HG02623 (cell line): ENCODE measurements at regions not wholly inside any gene's neighbourhood (a gene's known extent, or its start where the extent isn't known, plus 50 kb on each side); places are given as distances from the start of the nearest gene placed in this dataset.

Source experiments
- ATAC-seq: cut with Tn5 transposase; IDR thresholded peaks from one replicate; pipeline ENCODE4 v1.9.1; 2021; ENCODE audit warnings: moderate library complexity; ENCODE audit not compliant: unreplicated experiment

DNA sequence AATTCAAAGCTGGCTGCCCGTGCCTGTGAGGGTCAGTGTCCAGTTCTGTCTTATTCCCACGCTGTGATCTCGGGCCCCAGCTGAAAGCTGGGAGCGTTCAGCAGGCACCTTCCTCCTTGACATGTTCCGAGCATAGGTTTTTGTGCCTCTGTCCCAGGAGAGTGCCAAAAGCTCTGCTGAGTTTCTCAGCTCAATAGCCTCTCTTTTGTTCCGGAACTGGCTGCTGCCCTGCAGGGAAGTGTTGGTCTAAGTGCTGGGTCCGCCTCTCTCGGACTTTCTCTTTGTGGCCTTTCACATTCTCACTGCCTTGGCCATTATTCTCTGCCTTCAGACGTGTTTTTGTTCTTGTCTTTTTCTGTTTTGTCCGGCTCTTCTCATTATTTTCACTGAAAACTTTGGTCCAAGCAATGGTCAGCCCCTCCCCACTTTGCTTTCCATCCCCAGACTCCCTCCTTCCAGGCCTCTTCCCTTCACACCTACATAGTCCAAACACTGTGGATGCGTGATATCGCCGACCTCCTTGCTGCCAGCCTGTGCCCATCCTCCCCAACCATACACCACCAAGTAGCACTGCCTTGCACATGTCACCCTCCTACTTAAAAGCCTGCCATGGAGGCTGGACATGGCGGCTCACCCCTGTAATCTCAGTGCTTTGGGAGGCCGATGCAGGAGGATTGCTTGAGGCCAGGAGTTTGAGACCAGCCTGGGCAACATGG lies 233.8 kb downstream of the RHOU start:
- no peak for ATAC-seq

DNA sequence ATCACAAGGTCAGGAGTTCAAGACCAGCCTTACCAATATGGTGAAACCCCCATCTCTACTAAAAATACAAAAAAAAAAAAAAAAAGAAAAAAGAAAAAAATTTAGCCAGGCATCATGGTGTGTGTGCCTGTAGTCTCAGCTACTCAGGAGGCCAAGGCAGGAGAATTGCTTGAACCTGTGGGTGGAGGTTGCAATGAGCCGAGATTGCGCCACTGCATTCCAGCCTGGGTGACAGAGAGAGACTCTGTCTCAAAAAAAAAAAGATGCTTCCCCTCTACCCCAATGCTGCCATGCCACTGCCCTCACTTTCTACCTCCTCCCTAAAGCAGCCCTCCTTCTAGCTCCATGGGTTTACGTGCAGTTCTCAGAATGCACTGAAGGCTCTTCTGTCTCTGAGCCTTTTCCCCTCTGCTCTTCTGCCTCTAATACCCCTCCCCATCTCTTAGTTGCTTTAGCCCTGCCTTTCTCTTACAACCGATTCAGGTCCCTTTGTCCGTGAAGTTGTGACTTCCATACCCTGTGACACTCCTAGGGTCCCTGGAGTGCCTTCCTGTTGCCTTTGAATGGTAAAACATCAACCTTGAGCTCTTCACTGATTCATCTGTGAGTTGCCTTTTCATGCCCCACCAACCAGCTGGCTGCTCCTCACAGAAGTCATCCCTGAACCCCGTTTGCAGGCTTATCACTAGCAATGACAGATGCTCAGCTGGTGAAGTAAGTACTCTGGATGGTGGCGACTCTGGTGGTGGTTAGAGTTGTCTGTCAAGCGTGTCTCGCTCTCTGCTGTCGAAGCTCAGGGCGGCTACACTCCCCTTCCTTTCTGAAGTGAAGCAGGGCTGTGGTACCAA lies 234.9 kb downstream of the RHOU start:
- ATAC-seq, result no peak

DNA sequence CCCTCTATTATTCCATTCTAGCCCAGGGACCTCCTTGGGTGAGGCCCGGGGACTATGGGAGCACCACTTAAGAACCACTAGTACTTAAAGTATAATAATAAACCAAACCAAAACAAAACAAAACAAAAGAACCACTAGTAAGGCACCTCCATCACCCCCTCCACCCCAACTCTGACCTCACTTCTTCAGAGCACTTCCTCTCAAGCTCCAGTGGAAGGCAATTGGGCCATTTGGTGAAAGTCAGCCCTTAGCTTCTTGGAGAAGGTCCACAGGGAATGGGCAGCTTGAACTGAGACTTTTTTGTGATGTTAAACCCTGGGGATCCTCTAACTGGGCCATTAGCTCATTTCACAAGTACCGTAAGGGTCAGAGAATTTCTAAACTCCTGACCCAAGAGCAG lies 237.3 kb downstream of the RHOU start:
- ATAC-seq, result no peak

DNA sequence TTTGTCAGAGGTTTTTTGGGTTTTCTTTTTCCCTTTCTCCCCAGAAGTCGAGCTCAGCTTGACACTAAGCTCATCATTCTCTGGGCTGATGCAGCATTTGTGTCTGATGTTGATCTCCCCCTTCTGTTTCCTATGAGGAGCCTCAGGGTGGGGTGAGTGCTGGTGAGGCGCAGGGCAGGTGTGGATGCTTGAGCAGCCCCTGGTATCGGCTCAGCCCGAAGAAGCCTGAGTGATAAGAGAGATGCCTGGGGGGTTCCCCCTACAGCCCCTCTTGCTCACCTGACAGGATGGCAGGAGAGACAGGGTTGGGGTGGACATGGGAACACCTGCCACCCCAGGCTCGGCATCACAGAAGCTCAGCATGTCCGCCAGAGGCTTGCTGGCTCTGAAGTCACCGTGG lies 239.0 kb downstream of the RHOU start:
- no peak for ATAC-seq

DNA sequence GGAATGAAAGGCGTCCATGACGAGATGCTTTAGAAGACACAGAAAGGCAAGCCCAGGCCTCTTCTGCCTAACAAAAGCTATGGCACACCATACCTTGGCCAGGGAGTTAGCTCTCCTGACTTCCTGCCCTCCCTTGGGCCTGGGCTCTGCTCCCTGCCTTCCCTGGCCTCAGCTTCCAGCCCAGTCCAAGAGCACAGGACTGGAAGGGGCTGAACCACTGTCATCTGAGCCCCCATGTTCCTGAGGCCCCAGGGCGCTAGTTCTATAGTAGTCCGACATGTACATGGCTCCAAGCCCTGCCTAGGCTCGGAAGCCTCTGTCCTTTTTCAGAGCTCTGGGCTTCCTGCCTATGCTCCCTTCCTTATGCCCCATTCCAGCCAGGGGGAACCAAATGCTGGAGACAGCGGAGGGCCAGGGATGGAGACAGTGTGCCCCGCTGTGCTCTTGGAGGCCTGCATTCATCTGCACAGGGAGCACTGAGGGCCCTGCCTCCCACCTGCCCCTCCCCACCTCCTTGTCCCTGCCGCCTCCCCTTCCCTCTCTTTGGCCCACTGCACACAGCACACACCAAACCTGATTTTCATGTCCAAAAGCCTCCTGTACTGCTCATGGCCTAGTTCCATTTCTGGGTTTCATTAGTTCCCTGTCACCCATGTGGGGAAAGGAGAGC lies 240.1 kb downstream of the RHOU start:
- no peak for ATAC-seq

DNA sequence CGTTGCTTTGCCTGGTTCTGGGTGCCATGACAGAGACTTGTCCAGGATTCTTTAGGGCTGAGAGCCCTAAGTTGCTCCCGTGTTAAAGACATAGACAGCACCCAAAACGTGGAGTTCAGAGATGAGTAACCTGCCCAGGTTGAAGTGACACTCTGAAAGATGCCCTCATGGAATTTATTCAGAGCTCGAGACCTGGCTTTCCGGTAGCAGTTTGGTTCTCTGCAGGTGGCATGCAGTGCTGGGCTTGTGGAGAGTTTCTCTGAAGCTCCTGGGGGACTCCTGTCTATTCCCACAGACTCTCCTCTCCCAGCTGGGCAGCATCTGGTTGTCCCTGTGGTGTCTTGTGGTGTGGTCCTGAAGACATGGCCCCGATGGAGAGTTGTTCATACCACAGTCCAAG lies 241.0 kb downstream of the RHOU start:
- no peak for ATAC-seq

DNA sequence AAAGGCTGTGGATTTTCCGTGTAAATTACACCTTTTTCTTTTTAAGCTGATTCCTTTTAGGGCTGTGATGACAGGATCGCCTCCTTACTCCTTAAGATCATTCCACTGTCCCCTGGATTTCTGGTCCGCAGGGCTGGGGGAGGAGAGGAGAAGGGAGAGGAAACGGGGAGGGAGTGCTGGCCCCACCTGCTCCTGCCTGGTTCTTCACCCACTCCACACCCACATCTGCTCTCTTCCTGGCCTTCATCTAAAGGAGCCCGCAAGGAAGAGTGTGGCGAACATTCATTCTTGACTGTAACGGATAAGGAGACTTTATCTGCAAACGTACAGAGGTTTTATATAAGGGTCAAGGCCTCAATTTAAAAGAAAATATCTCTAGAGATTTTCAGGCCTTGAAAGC lies 242.0 kb downstream of the RHOU start:
- ATAC-seq, result no peak

DNA sequence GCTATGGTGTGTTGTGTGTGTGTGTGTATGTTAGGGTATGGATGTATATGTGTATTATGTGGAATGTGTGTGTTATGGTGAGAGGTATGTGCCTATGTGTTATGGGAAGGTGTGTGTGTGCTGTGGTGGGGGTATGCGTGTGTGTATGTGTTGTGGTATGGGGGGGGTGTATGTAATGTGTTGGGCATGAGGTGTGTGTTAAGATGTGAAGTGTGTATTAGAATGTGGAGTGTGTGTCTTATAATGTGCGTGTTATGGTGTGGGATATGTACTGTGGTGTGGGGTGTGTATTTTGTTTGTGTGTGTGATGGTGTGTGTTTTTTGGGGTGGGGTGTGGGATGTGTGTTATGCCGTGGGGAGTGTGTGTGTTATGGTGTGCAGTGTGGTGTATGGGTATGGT lies 242.5 kb downstream of the RHOU start:
- no peak for ATAC-seq

DNA sequence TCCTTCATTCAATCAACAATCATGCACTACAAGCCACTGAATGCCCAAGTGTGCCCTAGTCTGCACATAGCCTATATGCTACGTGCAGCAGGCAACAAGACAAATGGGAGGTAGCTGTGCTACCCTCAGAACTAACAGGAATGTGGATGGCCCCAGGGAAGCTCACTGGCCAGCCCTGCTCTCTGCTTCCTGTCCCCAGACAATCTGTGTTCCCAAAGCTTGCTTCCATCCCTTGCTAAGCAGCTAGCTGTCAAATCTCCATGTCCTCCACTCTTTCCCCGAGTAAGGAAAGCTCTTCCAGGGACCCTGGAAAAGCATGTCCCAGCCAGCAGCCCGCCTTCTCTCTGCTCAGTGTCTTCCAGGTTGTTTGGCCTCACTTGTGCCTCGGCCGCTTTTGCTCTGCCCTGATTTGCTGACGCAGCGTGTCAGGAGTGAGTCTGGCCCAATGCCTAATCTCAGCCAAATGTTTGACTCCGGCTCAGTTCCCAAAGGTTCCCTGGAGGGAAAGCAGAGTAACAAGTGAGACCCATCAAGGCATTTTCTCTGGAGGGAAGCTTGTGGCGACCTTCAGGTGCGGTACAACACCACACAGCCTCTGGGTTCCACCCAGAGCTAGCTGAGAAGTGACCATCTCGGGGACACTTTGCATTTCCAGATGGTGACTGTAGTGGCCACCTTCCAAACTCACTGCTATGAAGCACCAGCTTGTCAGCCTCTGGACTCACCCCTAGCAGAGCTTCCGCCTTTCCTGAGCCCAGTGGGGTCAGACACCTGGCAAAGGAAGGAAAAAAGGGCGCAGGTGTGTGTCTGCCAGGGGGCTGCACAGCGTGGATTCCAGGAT lies 243.4 kb downstream of the RHOU start:
- ATAC-seq, result no peak

DNA sequence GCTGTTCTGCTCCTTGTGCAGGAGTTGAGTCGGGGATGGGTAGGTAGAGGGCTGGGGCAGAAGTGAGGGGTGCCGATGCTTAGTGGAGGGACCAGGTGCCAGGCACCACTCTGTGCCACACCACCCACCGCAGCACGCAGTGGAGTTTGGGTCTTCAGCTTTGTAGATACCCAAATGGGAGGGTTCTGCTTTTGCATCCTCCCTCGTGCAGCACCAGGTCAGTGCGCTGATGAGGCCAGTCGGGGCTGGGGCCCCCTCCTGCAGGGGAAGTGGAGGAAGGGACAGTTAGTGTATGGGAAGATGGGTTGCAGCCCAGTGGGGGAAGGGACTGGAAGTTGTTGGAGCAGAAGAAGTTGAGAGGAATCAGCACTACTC lies 244.0 kb downstream of the RHOU start:
- ATAC-seq, result no peak

DNA sequence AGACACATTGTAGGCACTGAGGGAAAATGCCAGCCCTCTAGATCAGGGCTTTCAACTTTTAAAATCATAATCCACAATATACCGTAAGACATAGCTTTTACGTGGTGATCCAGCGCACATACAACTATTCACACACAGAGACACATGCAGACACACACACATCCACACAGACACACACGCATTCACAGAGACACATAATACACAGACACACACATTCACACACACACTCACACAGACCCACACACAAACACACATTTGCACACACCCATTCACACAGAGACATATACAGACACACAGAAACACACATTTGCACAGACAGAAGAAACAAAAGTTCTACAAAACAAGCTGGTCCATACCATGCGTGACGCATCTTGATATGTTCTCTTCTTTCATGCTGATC lies 244.5 kb downstream of the RHOU start:
- no peak for ATAC-seq

DNA sequence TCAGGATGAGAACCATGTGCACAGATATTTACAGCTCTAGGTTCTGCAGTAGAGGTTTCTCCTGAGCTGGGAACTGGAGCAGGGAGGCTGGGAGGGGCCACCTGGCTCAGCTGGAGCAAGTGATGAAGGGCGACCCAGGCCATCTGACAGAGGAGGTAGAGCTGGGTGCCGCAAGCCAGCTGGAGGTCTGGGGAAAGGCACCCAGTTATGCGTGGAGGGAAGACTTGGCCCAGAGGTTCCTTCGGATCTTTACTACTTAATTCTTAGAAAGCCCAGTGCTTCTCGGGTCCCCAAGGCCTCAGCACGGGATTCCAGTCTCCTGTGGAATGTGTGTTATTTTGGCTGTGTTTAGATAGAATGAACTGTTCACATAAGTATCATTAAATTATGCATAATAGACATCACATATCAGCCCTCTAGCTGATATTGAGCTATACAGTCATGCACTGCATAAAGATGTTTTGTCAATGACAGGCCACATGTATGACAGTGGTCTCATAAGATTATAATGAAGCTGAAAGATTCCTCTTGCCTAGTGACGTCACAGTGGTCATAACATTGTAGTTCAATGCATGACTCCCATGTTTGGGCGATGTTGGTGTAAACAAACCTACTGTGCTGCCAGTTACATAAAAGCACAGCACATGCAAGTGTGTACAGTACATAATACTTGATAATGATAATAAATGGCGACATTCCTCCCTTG lies 245.1 kb downstream of the RHOU start:
- no peak for ATAC-seq

DNA sequence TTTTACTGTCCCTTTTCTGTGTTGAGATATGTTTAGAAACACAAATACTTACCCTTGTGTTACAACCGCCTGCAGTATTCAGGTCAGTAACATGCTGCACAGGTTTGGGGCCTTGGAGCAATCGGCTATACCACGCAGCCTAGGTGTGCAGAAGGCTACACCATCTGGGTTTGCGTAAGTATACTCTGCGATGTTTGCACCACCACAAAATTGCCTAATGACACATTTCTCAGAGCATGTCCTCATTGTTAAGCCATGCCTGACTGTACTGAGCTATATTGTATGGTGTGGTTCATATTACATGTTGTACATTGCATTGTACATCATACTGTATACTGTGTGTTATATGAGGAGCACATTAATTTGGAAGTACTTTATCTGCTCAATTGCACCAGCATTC lies 247.4 kb downstream of the RHOU start:
- no peak for ATAC-seq

DNA sequence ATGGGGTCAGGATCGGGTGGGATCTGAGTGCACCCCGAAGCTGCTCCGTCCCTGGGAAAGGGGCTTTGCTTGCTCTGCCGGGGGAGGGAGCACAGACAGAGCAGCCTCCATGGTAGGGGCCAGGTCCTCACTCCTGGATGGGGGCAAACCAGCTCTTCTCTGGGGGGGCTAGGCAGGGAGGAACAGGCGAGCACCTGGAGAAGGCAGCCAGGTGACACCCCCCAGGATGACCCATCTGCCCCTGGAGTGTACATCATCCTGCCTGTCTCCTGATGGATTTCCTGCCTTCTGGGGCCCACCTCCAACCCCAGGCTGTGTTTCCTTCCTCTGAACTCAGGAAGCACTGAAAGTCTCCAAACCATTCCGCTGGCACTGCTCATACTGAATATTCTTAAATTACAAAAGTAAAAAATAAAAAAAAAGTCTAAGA lies 248.0 kb downstream of the RHOU start:
- ATAC-seq, result no peak

DNA sequence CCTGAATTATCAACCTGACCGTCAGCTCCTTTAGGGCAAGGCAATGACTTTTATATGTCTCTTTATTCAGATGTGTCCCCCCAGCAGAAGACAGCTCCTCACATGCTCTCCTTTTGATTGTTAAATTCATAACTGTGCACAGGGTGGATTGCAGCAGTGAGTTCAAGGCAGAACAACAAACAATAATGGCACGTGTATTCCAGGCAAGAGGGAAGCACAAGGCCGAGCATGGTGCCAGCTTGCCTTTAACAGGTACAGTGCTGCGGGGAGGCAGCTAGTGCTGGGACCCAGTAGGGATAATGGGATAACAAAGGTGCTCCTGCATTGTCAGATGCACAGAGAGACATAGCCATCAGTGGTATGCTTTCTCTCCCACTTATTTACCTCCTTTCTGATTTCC lies 248.4 kb downstream of the RHOU start:
- ATAC-seq, result no peak

DNA sequence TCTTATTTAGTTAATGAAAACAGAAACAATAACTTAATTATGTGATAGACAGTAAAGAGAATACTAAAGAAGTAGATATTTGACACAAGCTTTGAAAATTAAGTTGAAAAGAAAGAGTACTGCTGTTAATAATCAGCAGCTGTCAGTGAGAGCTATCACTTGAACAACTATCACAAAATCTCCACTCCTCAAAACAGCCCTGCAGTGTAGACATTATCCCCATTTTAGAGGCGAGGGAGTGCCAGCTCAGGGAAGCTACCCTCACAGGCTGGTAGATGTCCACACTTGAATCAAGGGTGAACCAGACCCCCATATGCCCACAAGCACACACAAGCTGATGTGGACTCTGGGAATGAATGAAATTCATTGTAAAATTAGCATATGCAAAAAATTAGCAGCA lies 248.8 kb downstream of the RHOU start:
- ATAC-seq, result no peak

DNA sequence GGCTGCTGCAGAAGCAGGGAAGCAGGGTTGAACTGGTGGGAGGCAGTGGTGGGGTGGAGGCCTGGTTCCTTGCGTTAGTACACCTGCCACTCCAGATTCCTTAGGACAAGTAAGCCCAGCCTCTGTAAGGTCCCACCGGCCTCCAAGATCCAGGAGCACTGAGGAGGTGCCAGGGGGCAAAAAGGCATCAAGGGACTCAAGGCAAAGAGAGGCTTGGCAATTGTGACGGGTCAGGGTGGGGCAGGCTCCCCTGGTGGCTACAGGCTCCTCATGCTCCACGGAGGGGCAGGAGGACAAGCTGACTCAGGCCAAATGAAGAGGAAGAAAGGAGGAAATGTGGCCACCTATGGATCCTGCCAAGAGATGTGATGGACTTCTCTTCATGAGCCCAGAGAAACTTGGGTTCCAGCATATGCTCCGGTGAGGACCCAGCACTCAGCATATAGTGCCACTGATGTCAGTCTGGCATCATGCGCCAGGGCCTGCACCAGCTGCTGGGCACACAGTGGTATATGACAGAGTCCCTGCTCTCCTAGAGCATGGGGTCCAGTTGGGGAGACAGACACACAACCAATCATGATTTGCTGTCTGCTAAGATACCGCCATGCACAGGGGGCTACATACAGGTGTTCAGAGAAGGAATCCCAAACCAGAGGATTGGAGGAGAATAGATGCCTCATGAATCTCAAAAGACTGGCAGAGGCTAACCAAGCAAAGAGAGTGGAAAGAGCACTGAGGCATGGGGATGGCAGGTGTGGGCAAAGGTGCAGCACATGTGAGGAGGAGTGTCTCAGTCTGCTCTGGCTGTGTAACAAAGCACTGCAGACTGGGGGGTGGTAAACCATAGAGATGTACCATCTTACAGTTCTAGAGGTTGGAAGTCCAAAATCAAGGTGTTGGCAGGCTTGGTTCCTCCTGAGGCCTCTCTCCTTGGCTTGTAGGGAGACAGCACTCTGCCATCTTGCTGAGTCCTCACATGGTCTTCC lies 249.7 kb downstream of the RHOU start:
- no peak for ATAC-seq

DNA sequence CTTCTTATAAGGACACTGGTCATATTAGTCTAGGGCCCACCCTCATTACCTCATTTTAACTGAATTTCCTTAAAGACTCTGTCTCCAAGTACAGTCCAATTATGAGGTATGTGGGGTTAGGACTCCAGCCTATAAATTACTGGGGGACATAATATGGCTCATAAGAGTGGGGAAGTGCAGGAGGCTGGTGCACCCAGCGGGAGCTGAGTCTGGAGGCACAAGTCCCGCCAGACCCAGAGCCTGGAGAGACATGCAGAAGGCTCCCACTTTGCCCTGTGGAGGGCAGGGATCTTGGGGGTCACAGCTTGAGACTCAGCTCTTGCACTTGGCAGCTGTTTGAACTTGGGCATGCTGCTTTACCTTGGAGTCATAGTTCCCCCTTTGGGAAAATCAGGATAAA lies 250.4 kb downstream of the RHOU start:
- no peak for ATAC-seq
